ENCODE measurements at regions not wholly inside any gene's neighbourhood (a gene's known extent, or its start where the extent isn't known, plus 50 kb on each side); places are given as distances from the start of the nearest gene placed in this dataset.
"Not testable (repeated sequence)": the region's sequence is repeated elsewhere in the genome, so short reads cannot be mapped to it uniquely, and the experiment has no call there.

DNA sequence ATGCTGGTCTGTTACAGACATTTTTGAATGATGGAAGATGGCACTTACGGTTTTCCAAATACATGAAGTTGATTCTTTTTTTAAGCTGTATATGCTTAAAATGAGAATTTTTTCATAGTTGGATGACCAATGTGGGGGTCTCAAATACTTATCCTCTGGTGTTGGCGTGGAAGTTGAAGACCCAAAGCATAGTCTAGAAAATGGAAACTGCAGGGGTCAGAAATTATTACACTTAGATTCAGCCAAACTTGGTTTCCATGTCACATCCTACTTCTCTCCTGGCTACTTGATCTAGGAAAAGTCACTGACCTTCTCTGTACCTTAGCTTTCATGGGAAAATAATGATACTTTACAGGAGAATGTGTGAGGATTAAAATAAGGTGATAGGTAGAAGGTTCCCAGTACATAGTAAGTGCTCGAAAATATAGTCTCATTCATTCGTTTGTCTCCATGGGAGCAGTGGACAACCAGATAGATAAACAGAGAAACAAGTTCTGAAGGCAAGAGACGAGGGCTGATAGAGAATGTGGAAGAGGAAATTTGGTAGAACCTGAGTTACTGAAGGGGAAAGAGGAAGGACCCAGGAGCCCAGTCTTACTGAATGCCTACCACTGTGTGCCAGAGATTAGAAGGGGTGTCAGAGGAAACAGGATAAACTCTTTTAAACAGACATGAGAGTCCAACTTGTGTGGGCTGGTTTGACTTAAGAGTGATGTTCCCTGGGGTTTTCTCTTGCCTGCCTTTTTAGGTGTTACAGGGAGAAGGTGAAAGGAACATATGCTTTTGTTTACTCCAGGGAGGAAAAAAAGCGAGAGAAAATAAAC lies 560.3 kb upstream of the KLF4 start:
- DNase-seq, result peak; percentile 45

DNA sequence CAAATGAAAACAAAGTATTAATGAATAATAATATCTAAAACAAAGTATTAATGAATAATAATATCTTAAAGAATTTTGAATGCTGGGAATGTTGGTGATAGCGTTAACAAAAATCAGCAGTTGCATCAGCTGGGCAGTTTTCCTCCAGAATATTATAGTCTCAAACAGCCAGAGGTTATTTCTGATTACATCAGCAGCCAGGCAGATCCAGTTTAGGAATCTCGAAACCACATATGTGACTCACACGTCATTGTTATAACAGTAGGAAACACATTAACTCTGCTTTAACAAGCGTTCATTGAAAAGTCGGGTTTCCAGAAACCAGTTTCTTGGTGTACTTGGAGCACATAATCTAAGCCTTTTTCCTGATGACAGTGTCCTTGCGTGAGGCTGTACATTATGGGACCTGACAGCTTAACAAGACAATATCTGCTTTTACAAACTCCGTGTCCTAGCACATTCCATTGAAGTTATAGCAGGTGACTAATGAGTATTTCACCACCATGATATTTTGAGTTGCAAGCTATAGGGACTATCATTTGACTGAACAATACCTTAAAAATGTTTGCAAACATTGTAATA lies 559.5 kb upstream of the KLF4 start:
- DNase-seq, result peak; percentile 27

DNA sequence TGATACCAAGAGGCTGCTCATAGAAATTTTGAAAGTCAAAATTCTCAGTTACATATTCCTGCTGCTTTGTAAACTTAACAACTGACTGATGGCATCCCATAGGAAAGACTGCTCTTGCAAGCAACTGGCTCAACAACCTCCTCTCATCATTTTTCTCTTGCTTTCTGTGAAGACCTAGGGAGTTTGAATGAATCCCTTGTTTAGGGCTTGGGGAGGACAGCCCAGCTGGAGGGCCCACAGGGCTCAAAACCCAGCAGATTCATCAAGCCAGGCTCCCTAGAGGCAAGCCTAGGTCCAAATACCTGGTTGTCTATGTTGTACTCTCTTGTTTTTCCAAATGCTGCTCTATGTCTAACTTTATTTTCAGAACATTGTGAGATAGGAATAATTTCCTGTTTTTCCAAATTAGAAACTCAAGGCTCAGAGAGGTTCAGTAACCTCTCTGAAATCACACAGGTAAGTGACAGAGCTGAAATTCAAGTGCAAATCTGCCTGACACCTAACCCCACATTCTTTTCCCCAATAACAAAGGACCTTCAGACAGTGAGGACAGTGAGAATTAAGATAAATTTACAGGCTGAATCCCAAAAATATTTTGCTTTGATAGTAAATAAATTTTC lies 558.9 kb upstream of the KLF4 start:
- no peak for DNase-seq

DNA sequence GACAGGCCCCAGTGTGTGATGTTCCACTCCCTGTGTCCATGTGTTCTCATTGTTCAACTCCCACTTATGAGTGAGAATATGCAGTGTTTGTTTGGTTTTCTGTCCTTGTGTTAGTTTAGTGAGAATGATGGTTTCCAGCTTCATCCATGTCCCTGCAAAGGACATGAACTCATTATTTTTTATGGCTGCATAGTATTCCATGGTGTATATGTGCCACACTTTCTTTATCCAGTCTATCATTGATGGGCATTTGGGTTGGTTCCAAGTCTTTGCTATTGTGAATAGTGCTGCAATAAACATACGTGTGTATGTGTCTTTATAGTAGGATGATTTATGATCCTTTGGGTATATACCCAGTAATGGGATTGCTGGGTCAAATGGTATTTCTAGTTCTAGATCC lies 558.2 kb upstream of the KLF4 start:
- DNase-seq, result not testable (repeated sequence)

DNA sequence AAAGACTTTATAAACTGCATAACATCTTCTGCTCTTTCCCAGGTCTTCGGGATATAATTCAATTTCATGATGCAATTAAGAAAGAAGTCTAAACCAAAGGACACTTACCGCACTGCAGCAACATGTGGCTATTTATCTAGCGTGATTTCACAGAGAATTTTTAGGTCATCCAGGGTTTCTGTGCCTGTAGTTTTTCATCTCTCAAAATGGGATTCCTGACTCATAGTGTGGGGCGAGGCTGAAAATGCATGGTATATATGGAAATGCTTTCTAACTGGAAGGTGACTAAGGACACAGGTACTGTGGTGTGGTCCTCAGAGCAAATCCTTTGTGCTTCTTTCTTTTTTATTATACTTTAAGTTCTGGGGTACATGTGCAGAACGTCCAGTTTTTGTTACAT lies 557.7 kb upstream of the KLF4 start:
- no peak for DNase-seq

DNA sequence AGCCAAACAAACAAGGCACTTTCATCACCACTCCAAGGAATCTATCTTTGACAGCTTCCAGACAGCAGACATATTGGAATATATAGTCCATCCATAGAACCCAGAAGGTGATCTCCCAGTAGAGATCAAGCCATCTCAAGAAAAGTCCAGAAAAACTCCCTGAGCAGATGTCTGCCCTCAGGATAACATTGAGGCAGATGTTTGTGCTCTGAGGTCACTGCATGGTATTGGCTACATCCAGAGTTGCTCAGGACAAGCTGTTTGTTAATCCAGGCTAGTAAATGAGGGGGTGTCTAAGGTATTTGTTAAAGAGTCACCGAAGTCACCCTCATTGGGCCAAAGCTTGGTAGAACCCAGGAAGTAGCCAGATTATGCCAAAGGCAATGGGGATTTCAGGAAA lies 556.3 kb upstream of the KLF4 start:
- no peak for DNase-seq

DNA sequence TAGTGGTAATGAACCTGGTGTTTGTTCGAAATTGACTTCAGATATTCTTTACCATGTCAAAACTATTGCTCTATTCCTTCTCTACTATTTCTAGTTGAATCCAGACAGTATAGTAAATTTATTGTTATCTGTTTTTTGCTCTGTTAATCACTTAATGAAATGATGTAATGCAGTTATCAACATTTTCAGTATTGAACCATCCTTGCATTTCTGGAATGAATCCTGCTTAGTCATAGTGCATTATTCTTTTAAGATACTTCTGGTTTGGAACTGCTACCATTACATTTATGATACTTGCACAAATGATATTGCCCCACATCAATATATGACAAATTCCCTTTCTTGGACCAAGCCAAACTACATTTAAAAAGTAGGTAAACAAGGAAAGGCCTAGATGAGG lies 554.0 kb upstream of the KLF4 start:
- no peak for DNase-seq

DNA sequence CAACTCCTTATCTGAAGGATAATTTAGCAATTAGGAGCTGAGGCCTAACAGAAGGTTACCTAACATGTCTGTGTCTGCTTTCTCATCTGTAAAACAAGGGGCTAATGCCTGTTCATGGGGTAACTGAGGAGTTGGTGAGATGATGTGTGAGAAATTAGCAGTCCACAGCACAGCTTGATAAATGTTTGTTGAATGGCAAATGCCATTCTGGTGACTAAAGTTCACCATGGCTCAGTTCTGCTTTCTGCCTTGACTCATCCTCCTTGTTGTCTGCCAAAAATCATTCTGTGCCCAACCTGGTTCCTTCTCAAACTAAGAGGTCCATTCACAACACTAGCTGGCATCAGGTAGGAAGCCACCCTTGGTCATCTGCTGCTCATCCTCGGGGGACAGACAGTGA lies 552.0 kb upstream of the KLF4 start:
- peak; percentile 61 for DNase-seq

DNA sequence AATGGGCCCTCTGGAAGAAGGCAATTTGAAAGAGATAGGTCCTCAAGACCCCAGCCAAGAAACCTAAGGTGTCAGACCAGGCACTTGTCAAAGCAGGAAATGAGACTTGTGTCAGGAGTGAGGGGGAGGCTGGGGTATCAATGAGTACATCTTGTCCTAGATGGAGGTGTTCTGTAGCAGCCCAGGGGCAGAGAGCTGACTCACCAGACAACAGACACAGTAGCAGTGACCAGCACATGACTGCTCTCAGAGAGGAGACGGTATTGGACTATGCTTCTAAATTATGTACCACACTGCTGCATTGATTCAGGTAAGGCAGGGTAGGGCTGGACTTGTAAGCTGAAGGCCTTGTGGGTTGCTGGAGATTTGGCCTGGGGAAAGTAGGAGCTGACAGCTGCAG lies 551.2 kb upstream of the KLF4 start:
- DNase-seq, result no peak

DNA sequence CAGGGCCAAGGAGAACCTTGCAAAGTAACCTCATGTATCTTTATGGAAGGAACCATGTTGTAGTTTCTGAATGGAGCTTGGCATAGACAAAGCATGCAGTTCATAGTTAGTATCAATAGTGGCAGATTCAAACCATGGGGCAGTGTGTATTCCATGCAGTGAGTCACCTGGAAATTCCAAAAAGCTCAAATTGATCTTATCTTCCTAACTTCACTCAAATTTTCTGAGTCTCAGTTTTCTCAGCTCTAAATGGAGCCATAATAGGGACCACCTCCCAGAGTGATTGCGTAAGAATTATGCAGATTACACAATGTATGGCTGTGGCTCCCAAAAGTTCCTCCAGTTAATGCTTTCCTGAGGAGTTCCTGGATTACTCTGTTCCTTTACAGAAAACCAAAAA lies 549.9 kb upstream of the KLF4 start:
- no peak for DNase-seq

DNA sequence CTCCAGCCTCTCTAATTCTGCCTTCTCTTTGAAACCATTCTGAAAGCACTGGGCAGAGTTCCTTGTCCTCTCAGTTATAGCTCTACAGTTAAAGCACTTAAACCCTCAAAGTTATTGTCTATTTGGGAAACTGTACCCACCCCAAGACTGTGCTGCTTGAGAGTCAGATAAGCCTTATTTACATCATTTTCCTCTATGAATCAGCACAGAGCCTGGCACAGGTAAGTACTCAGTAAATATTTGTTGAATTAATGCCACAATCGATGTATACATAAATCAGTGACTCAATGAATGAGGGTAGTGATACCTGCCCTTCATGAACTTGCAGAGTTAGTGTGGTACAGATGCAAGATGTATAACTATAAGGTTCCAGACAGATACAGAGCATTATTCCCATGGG lies 549.4 kb upstream of the KLF4 start:
- no peak for DNase-seq

DNA sequence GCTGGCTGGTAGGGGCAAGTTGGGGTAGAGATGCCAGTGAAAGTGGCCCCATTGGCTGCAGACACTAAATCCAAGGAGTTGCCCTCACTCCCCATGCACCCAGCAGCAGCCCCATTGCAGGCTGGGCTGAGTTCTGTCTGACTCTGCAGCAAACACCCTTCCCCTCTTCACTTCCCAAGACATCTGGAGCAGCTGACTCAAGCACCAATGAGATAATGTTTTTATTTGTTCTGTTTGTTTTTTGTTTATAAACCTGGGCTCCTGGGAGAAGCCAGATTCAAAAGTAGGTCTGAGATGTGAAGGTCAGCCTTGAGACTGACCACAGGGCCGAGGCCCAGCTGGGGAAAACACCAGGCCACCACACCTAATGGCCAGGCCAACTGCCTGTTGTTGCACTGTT lies 545.9 kb upstream of the KLF4 start:
- no peak for DNase-seq

DNA sequence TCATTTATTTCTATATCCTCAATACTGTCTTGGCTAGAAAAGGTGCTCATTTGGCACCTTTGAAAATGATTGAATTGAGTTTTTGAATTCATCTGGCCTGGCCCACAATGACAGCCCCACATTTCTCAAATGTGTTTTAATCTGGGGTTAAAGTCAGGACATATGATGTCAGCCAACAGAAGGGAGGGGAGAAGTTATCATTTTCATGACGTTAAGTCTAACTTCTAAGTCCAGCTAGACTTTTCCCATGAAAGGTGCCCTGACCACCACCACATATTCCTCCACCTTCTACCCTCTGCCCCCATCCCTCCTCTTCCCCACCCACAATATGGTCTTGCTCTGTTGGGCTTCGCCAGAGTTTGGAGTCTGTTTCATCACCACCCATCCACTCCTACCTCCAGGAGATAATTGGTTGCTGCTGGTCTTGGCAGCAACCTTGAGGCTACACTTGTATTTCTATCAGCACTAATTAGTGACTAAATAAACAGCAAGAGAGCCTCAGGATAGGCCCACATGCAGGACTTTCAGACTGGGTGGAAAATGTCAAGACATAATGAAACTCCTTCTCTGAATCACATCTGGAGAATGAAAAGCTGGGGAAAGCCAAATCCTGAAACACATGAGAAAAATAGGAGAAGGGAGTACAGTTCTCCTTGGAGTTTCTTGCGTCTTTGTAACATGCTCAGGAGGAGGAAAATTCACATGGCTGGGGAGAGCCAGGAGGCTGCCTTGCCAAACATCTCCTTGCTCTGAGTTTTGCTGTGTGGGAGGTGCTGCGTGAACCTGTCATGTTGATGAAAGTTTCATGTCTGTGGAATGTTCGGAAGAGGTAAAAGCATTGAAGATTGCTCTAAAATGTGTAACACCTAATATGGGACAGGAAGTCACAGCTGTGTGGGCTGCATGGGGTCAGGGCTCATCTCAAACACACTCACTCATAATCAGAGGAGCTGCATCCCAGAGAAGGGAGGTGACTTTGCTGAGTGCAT lies 544.7 kb upstream of the KLF4 start:
- no peak for DNase-seq

DNA sequence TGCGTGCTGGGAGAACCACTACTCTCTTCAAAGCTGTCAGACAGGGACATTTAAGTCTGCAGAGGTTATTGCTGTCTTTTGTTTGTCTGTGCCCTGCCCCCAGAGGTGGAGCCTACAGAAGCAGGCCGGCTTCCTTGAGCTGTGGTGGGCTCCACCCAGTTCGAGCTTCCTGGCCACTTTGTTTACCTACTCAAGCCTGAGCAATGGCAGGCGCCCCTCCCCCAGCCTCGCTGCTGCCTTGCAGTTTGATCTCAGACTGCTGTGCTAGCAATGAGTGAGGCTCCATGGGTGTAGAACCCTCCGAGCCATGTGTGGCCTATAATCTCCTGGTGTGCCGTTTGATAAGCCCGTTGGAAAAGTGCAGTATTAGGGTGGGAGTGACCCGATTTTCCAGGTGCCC lies 542.5 kb upstream of the KLF4 start:
- DNase-seq, result not testable (repeated sequence)

DNA sequence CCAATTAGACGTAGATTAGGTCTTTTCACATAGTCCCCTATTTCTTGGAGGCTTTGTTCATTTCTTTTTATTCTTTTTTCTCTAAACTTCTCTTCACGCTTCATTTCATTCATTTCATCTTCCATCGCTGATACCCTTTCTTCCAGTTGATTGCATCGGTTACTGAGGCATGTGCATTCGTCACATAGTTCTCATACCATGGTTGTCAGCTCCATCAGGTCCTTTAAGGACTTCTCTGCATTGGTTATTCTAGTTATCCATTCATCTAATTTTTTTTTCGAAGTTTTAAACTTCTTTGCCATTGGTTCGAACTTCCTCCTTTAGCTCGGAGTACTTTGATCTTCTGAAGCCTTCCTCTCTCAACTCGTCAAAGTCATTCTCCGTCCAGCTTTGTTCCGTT lies 541.7 kb upstream of the KLF4 start:
- DNase-seq, result not testable (repeated sequence)

DNA sequence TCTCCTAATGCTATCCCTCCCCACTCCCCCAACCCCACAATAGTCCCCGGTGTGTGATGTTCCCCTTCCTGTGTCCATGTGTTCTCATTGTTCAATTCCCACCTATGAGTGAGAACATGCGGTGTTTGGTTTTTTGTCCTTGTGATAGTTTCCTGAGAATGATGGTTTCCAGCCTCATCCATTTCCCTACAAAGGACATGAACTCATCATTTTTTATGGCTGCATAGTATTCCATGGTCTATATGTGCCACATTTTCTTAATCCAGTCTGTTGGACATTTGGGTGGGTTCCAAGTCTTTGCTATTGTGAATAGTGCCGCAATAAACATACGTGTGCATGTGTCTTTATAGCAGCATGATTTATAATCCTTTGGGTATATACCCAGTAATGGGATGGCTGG lies 537.1 kb upstream of the KLF4 start:
- not testable (repeated sequence) for DNase-seq

DNA sequence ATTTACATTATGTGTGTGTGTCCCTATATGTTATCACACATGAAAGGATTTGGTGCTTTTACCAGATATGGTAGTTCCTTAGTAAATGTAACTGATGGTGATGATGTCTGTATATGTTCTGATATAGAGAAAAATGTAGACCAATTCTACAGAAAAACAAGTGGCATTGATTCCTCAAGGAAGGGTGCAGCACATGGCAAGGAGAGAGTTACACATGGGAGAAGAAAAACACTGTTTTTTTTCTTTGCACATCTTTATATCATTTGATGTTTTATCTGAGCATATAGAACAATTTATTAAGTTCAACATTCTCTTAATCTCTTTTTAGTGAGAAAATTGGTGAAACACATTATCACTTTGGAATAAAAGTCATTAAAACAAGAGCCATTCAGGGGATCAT lies 535.0 kb upstream of the KLF4 start:
- no peak for DNase-seq

DNA sequence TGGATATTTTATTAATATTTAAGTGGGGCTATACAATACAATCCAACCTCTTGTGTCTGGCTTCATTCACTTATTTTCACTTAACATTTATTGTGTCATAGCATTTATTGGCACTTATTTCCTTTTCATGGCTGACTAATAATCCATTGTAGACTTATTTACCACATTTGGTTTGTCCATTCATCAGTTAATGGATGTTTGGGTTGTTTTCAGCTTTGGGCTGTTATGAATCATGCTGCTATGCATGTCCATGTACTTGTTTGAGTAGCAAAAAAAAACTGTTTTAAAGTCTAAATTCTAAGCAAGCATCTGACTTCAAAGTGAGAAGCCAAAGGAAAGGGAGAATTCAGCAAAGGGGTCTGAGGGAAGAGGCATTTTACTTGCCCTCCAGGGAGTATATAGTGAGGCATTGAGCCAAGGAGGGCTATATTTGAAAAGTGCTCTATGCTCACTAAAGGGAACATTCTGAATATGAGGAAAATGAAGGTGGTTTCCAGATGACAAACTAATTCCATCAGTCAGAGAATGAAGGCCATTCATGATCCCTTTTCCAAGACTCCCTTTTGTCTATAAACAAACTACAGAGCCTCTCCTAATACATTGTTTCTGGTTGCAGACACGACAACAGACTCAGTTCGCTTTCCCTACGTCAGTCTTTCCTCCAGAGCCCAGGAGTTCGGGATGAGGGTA lies 532.8 kb upstream of the KLF4 start:
- no peak for DNase-seq

DNA sequence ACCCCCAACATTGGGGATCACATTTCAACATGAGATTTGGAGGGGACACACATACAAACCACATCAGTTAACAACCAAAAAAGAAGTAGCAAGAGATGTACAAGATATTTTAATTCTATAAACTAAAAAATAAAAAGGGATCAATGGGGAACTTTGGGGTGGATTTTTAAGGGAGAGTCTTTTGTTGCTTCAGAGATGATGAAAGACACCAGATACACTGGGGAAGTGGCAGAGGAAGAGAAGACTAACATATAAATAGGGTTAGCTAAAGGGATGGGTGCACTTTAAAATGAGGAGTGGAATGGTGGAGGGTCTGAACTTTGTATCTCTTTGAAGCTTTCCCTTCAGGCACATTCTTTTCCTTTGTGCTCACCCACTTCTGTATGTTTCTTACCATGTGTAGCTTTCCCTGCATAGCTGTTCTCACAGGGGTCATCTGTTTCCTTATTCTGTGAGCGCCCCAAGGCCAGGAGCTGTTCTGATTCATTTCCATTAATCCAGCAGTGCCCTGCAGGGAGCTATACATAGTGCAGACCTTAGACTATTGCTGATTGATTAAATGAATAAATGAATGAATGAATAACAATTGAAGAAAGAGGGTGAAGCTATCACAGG lies 531.6 kb upstream of the KLF4 start:
- DNase-seq, result no peak

DNA sequence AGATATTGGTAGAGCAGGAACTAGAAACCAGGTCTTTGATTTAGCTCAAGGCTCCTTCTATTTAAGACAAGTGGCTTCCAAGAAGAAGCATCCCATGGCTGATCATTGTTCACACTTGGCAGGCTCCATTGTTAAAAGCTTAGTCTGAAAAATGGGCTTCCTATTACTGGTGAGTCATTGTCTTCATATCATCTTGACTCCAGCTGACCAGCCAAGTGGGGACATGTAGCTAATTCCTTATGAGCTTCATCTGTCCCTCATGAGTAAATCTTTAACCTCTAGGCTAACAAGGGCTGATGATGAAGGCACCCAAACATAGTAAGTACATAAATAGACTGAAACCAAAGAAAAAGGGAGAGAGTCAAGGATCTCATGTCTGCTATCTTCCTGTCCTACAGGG lies 530.3 kb upstream of the KLF4 start:
- DNase-seq, result no peak

DNA sequence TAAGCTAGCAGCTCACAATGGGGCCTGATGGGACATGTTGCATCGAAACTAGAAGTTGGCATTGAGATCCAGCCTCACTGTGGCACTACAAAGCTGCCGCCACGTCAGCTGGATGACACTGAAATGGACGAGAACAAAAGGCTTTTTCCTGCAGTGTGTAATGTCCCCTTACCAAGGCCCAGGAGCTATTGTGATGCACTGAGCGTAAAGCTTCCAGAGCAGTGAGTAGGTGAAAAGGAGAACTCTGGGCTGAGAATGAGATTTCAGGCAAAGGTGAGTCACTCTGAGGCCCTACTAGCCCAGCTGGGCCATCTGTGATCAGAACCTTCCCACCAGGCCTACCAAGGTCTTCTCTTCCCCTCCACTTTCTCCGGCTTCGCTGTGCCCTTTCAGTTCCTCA lies 528.1 kb upstream of the KLF4 start:
- DNase-seq, result peak; percentile 36

DNA sequence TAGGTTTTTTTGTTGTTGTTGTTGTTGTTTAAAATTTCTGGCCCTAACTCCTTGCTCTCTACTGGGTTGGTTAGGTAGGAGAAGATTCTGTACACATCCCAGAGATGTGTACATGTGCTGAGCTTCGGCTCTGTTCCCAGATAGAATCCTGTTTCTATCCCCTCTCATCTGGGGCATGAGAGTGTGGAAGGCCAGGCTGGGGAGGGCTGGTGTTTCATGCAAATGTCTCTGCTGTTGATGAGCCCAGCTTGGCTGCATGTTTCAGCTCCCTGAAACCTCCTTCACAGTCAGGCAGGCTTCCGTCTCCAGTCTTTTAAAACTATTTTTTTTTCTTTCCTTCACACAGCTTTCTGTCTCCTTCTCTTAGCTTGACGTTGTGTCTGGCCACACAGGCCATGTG lies 526.9 kb upstream of the KLF4 start:
- DNase-seq, result no peak
